IMR-90 (cell line): ENCODE measurements at regions not wholly inside any gene's neighbourhood (a gene's known extent, or its start where the extent isn't known, plus 50 kb on each side); places are given as distances from the start of the nearest gene placed in this dataset.

ENCODE experiments used
- ATAC-seq: fragments of 200-7000 bp; cut with Tn5 transposase; 2 replicates; pipeline ENCODE4 v1.9.1; 2020; ENCODE audit warnings: low read depth, mild to moderate bottlenecking, moderate library complexity
- BruUV-seq: library from RNA; stranded (reverse); fragments of 400-500 nt; replicated peaks from 2 replicates; lab custom pipeline; 2021; lab: Mats Ljungman, UMichigan
- CTCF ChIA-PET: fragments of 300-600 bp; formaldehyde crosslinking; extraction: SDS; loops from one replicate; lab custom pipeline; 2021; ENCODE audit warnings: antibody characterized with exemption; lab: Yijun Ruan, JAX
- POLR2A ChIA-PET: fragments of 300-600 bp; sonication (Branson Sonifier 250); formaldehyde crosslinking; loops from one replicate; lab custom pipeline; 2022; ENCODE audit warnings: antibody characterized with exemption; ENCODE audit not compliant: unreplicated experiment; lab: Charles Lee
- DNase-seq: peaks from one replicate; pipeline ENCODE4 v3.0.0; 2013
- H2AFZ ChIP-seq: replicated peaks from 2 replicates; pipeline ENCODE3; 2013; ENCODE audit warnings: low read length, mild to moderate bottlenecking; ENCODE audit not compliant: poor library complexity
- H2AK5ac ChIP-seq: 2 replicates; pipeline ENCODE4 v1.6.1; 2013; ENCODE audit warnings: low read depth, low read length, inconsistent platforms
- H2AK9ac ChIP-seq: replicated peaks from 2 replicates; pipeline ENCODE3; 2013; ENCODE audit warnings: mild to moderate bottlenecking, low read depth, low read length, moderate library complexity; ENCODE audit not compliant: poor library complexity
- H2BK120ac ChIP-seq: 2 replicates; pipeline ENCODE4 v1.6.1; 2013; ENCODE audit warnings: low read depth, low read length, inconsistent platforms
- H2BK15ac ChIP-seq: 3 replicates; pipeline ENCODE4 v1.6.1; 2013; ENCODE audit warnings: low read depth, low read length, inconsistent platforms
- H2BK20ac ChIP-seq: 2 replicates; pipeline ENCODE4 v1.6.1; 2013; ENCODE audit warnings: low read depth, mild to moderate bottlenecking, inconsistent platforms, low read length, moderate library complexity
- H2BK5ac ChIP-seq: 2 replicates; pipeline ENCODE4 v1.6.1; 2013; ENCODE audit warnings: mild to moderate bottlenecking, low read depth, low read length, inconsistent platforms; ENCODE audit not compliant: poor library complexity, severe bottlenecking
- H3K14ac ChIP-seq: replicated peaks from 2 replicates; pipeline ENCODE4 v1.6.1; 2013; ENCODE audit warnings: low read depth, low read length, inconsistent platforms
- H3K18ac ChIP-seq: 2 replicates; pipeline ENCODE4 v1.6.1; 2013; ENCODE audit warnings: low read depth, low read length, control low read depth
- H3K23ac ChIP-seq: 2 replicates; pipeline ENCODE4 v1.6.1; 2013; ENCODE audit warnings: low read depth, low read length, inconsistent platforms
- H3K27ac ChIP-seq: 2 replicates; pipeline ENCODE4 v1.5.1; 2013; ENCODE audit warnings: mild to moderate bottlenecking, control low read depth, low read length; ENCODE audit not compliant: insufficient read depth
- H3K27me3 ChIP-seq: 2 replicates; pipeline ENCODE4 v1.6.1; 2013; ENCODE audit warnings: low read length; ENCODE audit not compliant: control insufficient read depth, insufficient read depth
- H3K36me3 ChIP-seq: 2 replicates; pipeline ENCODE4 v1.6.1; 2013; ENCODE audit warnings: low read length, mixed read lengths; ENCODE audit not compliant: control insufficient read depth, insufficient read depth
- H3K4ac ChIP-seq: 2 replicates; pipeline ENCODE4 v1.6.1; 2013; ENCODE audit warnings: low read depth, low read length, inconsistent platforms
- H3K4me1 ChIP-seq: 2 replicates; pipeline ENCODE4 v1.6.1; 2013; ENCODE audit warnings: low read length, mixed read lengths; ENCODE audit not compliant: control insufficient read depth, insufficient read depth
- H3K4me2 ChIP-seq: 2 replicates; pipeline ENCODE4 v1.6.1; 2013; ENCODE audit warnings: low read depth, mild to moderate bottlenecking, control low read depth, low read length, moderate library complexity
- H3K4me3 ChIP-seq: 2 replicates; pipeline ENCODE4 v1.5.1; 2013; ENCODE audit warnings: low read depth, mild to moderate bottlenecking, control low read depth, low read length, moderate library complexity; ENCODE audit not compliant: insufficient read depth
- H3K56ac ChIP-seq: 2 replicates; pipeline ENCODE4 v1.6.1; 2013; ENCODE audit warnings: low read length, inconsistent platforms; ENCODE audit not compliant: insufficient read depth; ENCODE audit errors: extremely low read depth
- H3K79me1 ChIP-seq, 2 experiments: 2 replicates each; pipeline ENCODE4 v1.6.1; 2013; ENCODE audit warnings: low read length in 2 of 2, inconsistent platforms in 1 of 2, low read depth in 1 of 2
- H3K9ac ChIP-seq: 2 replicates; pipeline ENCODE4 v1.6.1; 2013; ENCODE audit warnings: low read depth, low read length, control low read depth
- H3K9me1 ChIP-seq: 2 replicates; pipeline ENCODE4 v1.6.1; 2013; ENCODE audit warnings: low read length, inconsistent platforms; ENCODE audit not compliant: insufficient read depth
- H3K9me3 ChIP-seq: 2 replicates; pipeline ENCODE4 v1.6.1; 2013; ENCODE audit warnings: low read length; ENCODE audit not compliant: control insufficient read depth, insufficient read depth
- H4K20me1 ChIP-seq: 2 replicates; pipeline ENCODE4 v1.6.1; 2013; ENCODE audit warnings: low read length, inconsistent platforms; ENCODE audit not compliant: insufficient read depth
- H4K5ac ChIP-seq: 2 replicates; pipeline ENCODE4 v1.6.1; 2013; ENCODE audit warnings: mild to moderate bottlenecking, low read depth, low read length, control low read depth
- H4K8ac ChIP-seq, 2 experiments: 2 replicates each; pipeline ENCODE4 v1.6.1; 2013; ENCODE audit warnings: low read depth in 2 of 2, low read length in 2 of 2, control low read depth in 1 of 2, inconsistent platforms in 1 of 2
- H4K91ac ChIP-seq: 2 replicates; pipeline ENCODE4 v1.6.1; 2013; ENCODE audit warnings: low read depth, low read length, inconsistent platforms; ENCODE audit not compliant: insufficient read depth
- BHLHE40 ChIP-seq: fragments of 150-350 bp; IDR thresholded peaks from 2 replicates; pipeline ENCODE4 v1.6.1; 2016; ENCODE audit warnings: mild to moderate bottlenecking, low read depth, low read length
- CEBPB ChIP-seq: IDR thresholded peaks from 2 replicates; pipeline ENCODE4 v1.6.1; 2012; ENCODE audit warnings: low read depth, low read length, improper control_type of control experiment
- CHD1 ChIP-seq: IDR thresholded peaks from 2 replicates; pipeline ENCODE4 v1.6.1; 2012; ENCODE audit warnings: low read depth, low read length, improper control_type of control experiment
- CTCF ChIP-seq: conservative IDR thresholded peaks from 2 replicates; pipeline ENCODE4 v1.5.1; 2012; ENCODE audit warnings: mild to moderate bottlenecking, low read depth, low read length, improper control_type of control experiment
- ELK1 ChIP-seq: fragments of 150-350 bp; IDR thresholded peaks from 2 replicates; pipeline ENCODE4 v1.6.1; 2016; ENCODE audit warnings: low read depth, mild to moderate bottlenecking, low read length, moderate library complexity, borderline replicate concordance
- FOS ChIP-seq: fragments of 150-350 bp; IDR thresholded peaks from 2 replicates; pipeline ENCODE4 v1.6.1; 2016; ENCODE audit warnings: low read depth, low read length
- MAZ ChIP-seq: IDR thresholded peaks from 2 replicates; pipeline ENCODE4 v1.6.1; 2012; ENCODE audit warnings: low read depth, mild to moderate bottlenecking, low read length, improper control_type of control experiment, moderate library complexity, borderline replicate concordance
- MXI1 ChIP-seq: IDR thresholded peaks from 2 replicates; pipeline ENCODE4 v1.6.1; 2012; ENCODE audit warnings: low read depth, mild to moderate bottlenecking, low read length, moderate library complexity, borderline replicate concordance
- NFE2L2 ChIP-seq: fragments of 150-350 bp; IDR thresholded peaks from 2 replicates; pipeline ENCODE4 v1.6.1; 2016; ENCODE audit warnings: low read depth, mild to moderate bottlenecking, low read length
- POLR2A ChIP-seq: IDR thresholded peaks from 2 replicates; pipeline ENCODE4 v1.6.1; 2012; ENCODE audit warnings: mild to moderate bottlenecking, low read depth, low read length
- RAD21 ChIP-seq: IDR thresholded peaks from 2 replicates; pipeline ENCODE4 v1.6.1; 2012; ENCODE audit warnings: low read length, improper control_type of control experiment
- RCOR1 ChIP-seq: IDR thresholded peaks from 2 replicates; pipeline ENCODE4 v1.6.1; 2012; ENCODE audit warnings: mild to moderate bottlenecking, low read length, improper control_type of control experiment; ENCODE audit not compliant: insufficient replicate concordance
- RFX5 ChIP-seq: IDR thresholded peaks from 2 replicates; pipeline ENCODE4 v1.8.0; 2012; ENCODE audit warnings: low read depth, mild to moderate bottlenecking, low read length, moderate library complexity
- SMC3 ChIP-seq: fragments of 150-350 bp; IDR thresholded peaks from 2 replicates; pipeline ENCODE4 v1.6.1; 2016; ENCODE audit warnings: low read depth, mild to moderate bottlenecking, antibody characterized with exemption, low read length, moderate library complexity
- USF2 ChIP-seq: fragments of 150-350 bp; IDR thresholded peaks from 2 replicates; pipeline ENCODE4 v1.6.1; 2017; ENCODE audit warnings: mild to moderate bottlenecking, antibody characterized with exemption, low read length, low read depth
- WGBS, 2 experiments: methylation state at CpG; one replicate each; pipeline versions ENCODE4 v1.1.5 to v1.1.7; 2013; ENCODE audit warnings: missing lambda C conversion rate in 2 of 2; ENCODE audit not compliant: insufficient read length in 1 of 2; ENCODE audit errors: extremely low coverage in 2 of 2; 5-methylcytosine and 5-hydroxymethylcytosine counted together
- dilution Hi-C: fragments of 300-500 bp; cut with HindIII; formaldehyde crosslinking; loops from one replicate; pipeline ENCODE4 v1.14.3; 2018; ENCODE audit warnings: low sequenced_read_pairs; ENCODE audit not compliant: unreplicated experiment
- in situ Hi-C: fragments of 300-500 bp; cut with MboI; formaldehyde crosslinking; loops from 3 replicates; pipeline ENCODE4 v1.14.3; 2019; ENCODE audit warnings: low sequenced_read_pairs, inconsistent platforms, mixed read lengths
- intact Hi-C: fragments of 100-400 bp; cut with micrococcal nuclease; formaldehyde crosslinking; loops from 2 replicates; pipeline ENCODE4 v1.10.0; 2022

GRCh38 chr5:85479849-85480248 is 1095.2 kb upstream of the EDIL3 start:
- ATAC-seq (no peak), DNase-seq (no peak)
- Histone ChIP-seq H3K27me3 (no peaks in the 10 kb centered on the region), H2AK9ac (no peak overlapping the region), H3K56ac (no peak overlapping the region), H4K8ac (no peak overlapping the region), H2AFZ (no peak overlapping the region), H3K23ac (no peak overlapping the region), H4K20me1 (no peaks in the 10 kb centered on the region), H3K4me1 (no peaks in the 10 kb centered on the region), H3K9me3 (peaks cover 3% of the 10 kb centered on the region; the same call in 1 of the 2 replicates), H3K27ac (no peak overlapping the region), H3K4me2 (no peak overlapping the region), H4K91ac (no peak overlapping the region), H2BK120ac (no peak overlapping the region), H2BK5ac (no peak overlapping the region), H3K79me1 (no peaks in the 10 kb centered on the region), H3K9ac (no peak overlapping the region), H3K14ac (no peak overlapping the region), H3K36me3 (no peaks in the 10 kb centered on the region), H2AK5ac (no peak overlapping the region), H3K18ac (no peak overlapping the region), H2BK15ac (no peak overlapping the region), H3K4ac (no peak overlapping the region), H2BK20ac (no peak overlapping the region), H3K4me3 (no peak overlapping the region), H4K5ac (no peak overlapping the region), H3K9me1 (no peaks in the 10 kb centered on the region)
- TF ChIP-seq MAZ (no peak), RCOR1 (no peak), BHLHE40 (no peak), SMC3 (no peak), RAD21 (no peak), RFX5 (no peak), CHD1 (no peak), MXI1 (no peak), NFE2L2 (no peak), CTCF (no peak), POLR2A (no peak), FOS (no peak), USF2 (no peak), ELK1 (no peak), CEBPB (no peak)
- POLR2A ChIA-PET: no interaction called here
- CTCF ChIA-PET: no interaction called here
- intact Hi-C loops: no loop called here
- no CpG with 5 or more reads among the region's 4 CpGs for WGBS, 2 experiments
- dilution Hi-C loops: no loop called here
- no TSS peak for BruUV-seq
- in situ Hi-C loops: no loop called here
